Right ventricle myocardium superior (tissue), 1 donor: ENCODE measurements at regions not wholly inside any gene's neighbourhood (a gene's known extent, or its start where the extent isn't known, plus 50 kb on each side); places are given as distances from the start of the nearest gene placed in this dataset.

Experiments used
- ATAC-seq: fragments of 200-7000 bp; cut with Tn5 transposase; one replicate; pipeline ENCODE4 v1.9.1; 2020; ENCODE audit warnings: mild to moderate bottlenecking; ENCODE audit not compliant: poor library complexity
- DNase-seq: peaks from one replicate; pipeline ENCODE4 v3.0.0-alpha.2; 2020
- intact Hi-C: fragments of 100-400 bp; cut with DNase I; formaldehyde crosslinking; loops from one replicate; pipeline ENCODE4 v1.11.2; 2022
- donor health status: DM: no; HTN: yes; CAD: no; lungs with severe emphysema.

GRCh38 chr22:34760276-34761008 lies 305.5 kb upstream of the ISX start:
- ATAC-seq = no peak
- intact Hi-C loops = no loop called here
- DNase-seq = no peak

- DNase-seq = no peak
- no peak for ATAC-seq
- intact Hi-C loops = no loop called here
Observed at GRCh38 chr22:34761111-34761510, 304.8 kb upstream of the ISX start.

- DNase-seq (no peak), ATAC-seq (no peak)
- intact Hi-C loops = no loop called here
Observed at GRCh38 chr22:34763496-34763895, 302.5 kb upstream of the ISX start.

- no peak for ATAC-seq
- intact Hi-C loops = no loop called here
Observed at GRCh38 chr22:34765115-34765514, 300.8 kb upstream of the ISX start.

GRCh38 chr22:34769361-34769760 lies 296.6 kb upstream of the ISX start:
- intact Hi-C loops = no loop called here
- DNase-seq = no peak
- ATAC-seq = no peak

More at GRCh38 chr22:34765115-34765514, 300.8 kb upstream of the ISX start:
- no peak for DNase-seq

- intact Hi-C loops = no loop called here
- DNase-seq (no peak), ATAC-seq (no peak)
Observed at GRCh38 chr22:34776817-34777216, 289.1 kb upstream of the ISX start.

- no peak for DNase-seq
- ATAC-seq = no peak
- intact Hi-C loops = no loop called here
Observed at GRCh38 chr22:34781681-34782080, 284.3 kb upstream of the ISX start.

GRCh38 chr22:34783436-34783835 lies 282.5 kb upstream of the ISX start:
- no peak for ATAC-seq
- no peak for DNase-seq
- intact Hi-C loops = no loop called here

GRCh38 chr22:34784056-34784455 lies 281.9 kb upstream of the ISX start:
- no peak for DNase-seq
- intact Hi-C loops = no loop called here

GRCh38 chr22:34797826-34798225 lies 268.1 kb upstream of the ISX start:
- intact Hi-C loops = no loop called here
- ATAC-seq = no peak
- DNase-seq = no peak

More at GRCh38 chr22:34784056-34784455, 281.9 kb upstream of the ISX start:
- ATAC-seq = no peak

- intact Hi-C loops = no loop called here
- DNase-seq = no peak
- no peak for ATAC-seq
Observed at GRCh38 chr22:34798605-34799004, 267.4 kb upstream of the ISX start.

GRCh38 chr22:34800260-34800980 lies 265.5 kb upstream of the ISX start:
- DNase-seq (no peak), ATAC-seq (no peak)
- intact Hi-C loops = no loop called here

- DNase-seq (no peak), ATAC-seq (no peak)
- intact Hi-C loops = no loop called here
Observed at GRCh38 chr22:34801221-34801620, 264.7 kb upstream of the ISX start.

- intact Hi-C loops = no loop called here
- DNase-seq = no peak
- no peak for ATAC-seq
Observed at GRCh38 chr22:34804091-34804490, 261.9 kb upstream of the ISX start.

- DNase-seq = no peak
- intact Hi-C loops = no loop called here
- no peak for ATAC-seq
Observed at GRCh38 chr22:34804604-34805003, 261.4 kb upstream of the ISX start.

- intact Hi-C loops = no loop called here
- ATAC-seq = no peak
- no peak for DNase-seq
Observed at GRCh38 chr22:34805771-34806170, 260.2 kb upstream of the ISX start.

GRCh38 chr22:34808618-34809017 lies 257.3 kb upstream of the ISX start:
- intact Hi-C loops = no loop called here
- no peak for ATAC-seq
- no peak for DNase-seq

- intact Hi-C loops = no loop called here
- DNase-seq = no peak
- no peak for ATAC-seq
Observed at GRCh38 chr22:34812631-34813030, 253.3 kb upstream of the ISX start.

GRCh38 chr22:34814260-34815025 lies 251.5 kb upstream of the ISX start:
- intact Hi-C loops = no loop called here
- DNase-seq = no peak
- ATAC-seq = no peak

- ATAC-seq = no peak
- intact Hi-C loops = no loop called here
- DNase-seq = no peak
Observed at GRCh38 chr22:34829485-34829884, 236.5 kb upstream of the ISX start.
